ENCODE measurements at regions not wholly inside any gene's neighbourhood (a gene's known extent, or its start where the extent isn't known, plus 50 kb on each side); places are given as distances from the start of the nearest gene placed in this dataset.

DNA sequence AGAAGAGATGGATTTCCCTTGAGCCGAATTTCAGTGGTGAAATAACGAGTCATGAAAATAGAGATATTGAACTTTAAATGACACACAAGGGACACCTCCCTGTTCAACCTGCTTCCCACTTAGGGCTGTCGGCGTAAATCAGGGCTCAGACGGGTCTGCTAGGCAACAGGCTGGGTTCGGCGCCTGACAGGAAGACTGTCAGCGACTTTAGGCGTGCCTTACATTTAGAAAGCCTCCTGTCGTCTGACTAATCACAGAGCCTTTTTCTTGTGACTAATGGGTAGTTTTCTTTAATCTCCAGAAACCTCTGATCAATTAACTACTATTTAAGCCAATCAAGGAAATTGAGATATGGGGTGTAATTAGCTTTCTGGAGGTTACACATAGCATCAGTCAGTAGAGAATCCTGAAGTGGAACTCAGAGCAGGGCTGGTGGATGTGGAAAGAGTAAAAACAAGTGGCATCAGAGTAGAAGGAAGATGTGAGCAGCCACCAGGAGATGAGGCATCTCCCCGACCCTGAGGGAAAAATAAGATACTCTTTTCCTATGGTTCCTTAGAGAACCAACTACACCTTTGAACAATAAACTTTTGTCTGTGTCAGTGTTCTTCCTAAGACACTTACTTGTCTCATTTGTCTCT is 86.2 kb upstream of the HS3ST1 start:
- DNase-seq (ENCODE audit: low read depth): no peak
- H3K4me3 ChIP-seq (ENCODE audit: low read depth, low read length): no peak overlapping the region
- TF ChIP-seq, protein P1, sequence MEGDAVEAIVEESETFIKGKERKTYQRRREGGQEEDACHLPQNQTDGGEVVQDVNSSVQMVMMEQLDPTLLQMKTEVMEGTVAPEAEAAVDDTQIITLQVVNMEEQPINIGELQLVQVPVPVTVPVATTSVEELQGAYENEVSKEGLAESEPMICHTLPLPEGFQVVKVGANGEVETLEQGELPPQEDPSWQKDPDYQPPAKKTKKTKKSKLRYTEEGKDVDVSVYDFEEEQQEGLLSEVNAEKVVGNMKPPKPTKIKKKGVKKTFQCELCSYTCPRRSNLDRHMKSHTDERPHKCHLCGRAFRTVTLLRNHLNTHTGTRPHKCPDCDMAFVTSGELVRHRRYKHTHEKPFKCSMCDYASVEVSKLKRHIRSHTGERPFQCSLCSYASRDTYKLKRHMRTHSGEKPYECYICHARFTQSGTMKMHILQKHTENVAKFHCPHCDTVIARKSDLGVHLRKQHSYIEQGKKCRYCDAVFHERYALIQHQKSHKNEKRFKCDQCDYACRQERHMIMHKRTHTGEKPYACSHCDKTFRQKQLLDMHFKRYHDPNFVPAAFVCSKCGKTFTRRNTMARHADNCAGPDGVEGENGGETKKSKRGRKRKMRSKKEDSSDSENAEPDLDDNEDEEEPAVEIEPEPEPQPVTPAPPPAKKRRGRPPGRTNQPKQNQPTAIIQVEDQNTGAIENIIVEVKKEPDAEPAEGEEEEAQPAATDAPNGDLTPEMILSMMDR (IDR thresholded peaks at IDR 0.05; ENCODE audit: low read depth, low read length, missing control alignments): no peak
- in situ Hi-C loops (cut with HindIII; ENCODE audit: low sequenced_read_pairs): no loop called here

DNA sequence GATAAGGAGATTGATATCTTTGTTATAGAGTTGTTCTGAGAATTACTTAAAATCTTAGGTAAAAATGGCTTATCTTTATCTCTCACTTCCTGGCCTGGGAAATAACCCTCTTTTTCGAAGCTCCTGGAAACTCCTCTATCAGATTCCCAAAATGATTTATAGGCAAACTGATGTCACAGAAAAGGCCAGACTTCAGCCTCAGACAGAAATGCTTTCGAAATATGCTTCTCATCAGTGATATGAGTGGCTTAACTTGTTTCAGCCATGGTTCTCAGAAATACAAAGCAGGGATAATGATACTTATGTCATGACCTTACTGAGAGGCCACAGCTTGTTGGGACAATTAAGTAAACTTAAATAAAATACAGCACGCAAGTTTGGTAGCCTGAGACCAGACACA is 85.3 kb upstream of the HS3ST1 start:
- no peak for DNase-seq (ENCODE audit: low read depth)
- in situ Hi-C loops (cut with HindIII; ENCODE audit: low sequenced_read_pairs): no loop called here
- H3K4me3 ChIP-seq (ENCODE audit: low read depth, low read length): no peak overlapping the region
- TF ChIP-seq, protein P1 (IDR thresholded peaks at IDR 0.05; ENCODE audit: low read depth, low read length, missing control alignments): no peak

DNA sequence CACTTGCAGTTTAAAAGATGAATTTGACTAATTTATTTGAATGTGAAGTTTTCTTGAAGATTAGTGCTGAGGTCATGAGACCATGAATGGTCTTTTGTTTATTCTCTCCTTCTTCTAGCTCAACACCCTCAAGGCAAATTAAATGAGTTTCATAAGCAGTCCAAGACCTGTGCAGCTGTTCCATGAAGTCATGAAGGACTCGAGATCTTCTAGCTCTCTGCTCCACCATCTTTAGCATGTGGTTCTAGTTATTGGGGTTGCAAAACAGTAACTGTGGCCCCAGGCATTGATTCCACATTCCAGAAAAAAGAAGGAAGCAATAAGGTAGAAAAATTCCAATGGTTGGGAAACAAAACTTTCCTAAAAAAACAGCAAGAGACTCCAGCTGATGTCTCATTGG is 84.2 kb upstream of the HS3ST1 start:
- no peak for DNase-seq (ENCODE audit: low read depth)
- in situ Hi-C loops (cut with HindIII; ENCODE audit: low sequenced_read_pairs): no loop called here
- H3K4me3 ChIP-seq (ENCODE audit: low read depth, low read length): no peak overlapping the region
- TF ChIP-seq, protein P1 (IDR thresholded peaks at IDR 0.05; ENCODE audit: low read depth, low read length, missing control alignments): no peak

- TF ChIP-seq, protein P1 (IDR thresholded peaks at IDR 0.05; ENCODE audit: low read depth, low read length, missing control alignments): no peak
- no peak overlapping the region for H3K4me3 ChIP-seq (ENCODE audit: low read depth, low read length)
- in situ Hi-C loops (cut with HindIII; ENCODE audit: low sequenced_read_pairs): no loop called here
- DNase-seq (ENCODE audit: low read depth): no peak
Observed at GRCh38 chr4:11511321-11511720, 82.6 kb upstream of the HS3ST1 start.

DNA sequence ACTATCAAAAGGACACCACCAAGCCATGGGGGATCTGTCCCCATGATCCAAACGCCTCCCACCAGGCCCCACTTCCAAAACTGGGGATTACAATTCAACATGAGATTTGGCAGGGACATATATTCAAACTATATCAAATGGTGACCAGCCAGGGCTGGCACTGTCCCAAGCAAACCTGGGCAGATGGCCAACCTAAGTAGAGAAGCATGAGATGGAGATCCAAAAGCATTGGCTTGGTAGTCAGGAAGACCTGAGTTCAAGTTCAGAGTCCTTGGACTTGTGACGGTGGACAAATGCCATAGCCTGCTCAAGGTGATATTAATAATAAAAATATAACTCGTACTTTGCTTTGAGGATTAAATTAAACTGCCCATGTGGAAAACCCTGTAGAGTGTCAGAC is 79.2 kb upstream of the HS3ST1 start:
- no peak overlapping the region for H3K4me3 ChIP-seq (ENCODE audit: low read depth, low read length)
- TF ChIP-seq, protein P1 (IDR thresholded peaks at IDR 0.05; ENCODE audit: low read depth, low read length, missing control alignments): no peak
- in situ Hi-C loops (cut with HindIII; ENCODE audit: low sequenced_read_pairs): no loop called here
- DNase-seq (ENCODE audit: low read depth): no peak

DNA sequence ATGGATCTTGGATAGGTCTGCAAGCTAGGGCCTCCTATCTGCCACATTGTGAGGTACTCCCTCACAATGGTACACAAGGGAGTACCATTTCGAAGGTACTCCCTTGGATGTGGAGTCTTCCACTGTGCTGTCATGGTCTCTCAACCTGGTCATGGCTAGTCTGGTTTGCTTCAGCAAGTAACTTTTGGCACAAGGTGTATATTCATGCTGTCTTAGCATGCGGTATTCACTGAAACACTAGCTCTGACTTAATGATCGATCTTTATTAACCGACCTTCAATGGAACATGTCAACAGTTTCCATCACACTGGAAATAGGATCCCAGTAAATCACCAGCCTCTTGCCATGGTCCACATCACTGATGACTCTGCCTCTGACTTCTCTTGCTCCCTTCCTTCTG is 77.5 kb upstream of the HS3ST1 start:
- TF ChIP-seq, protein P1 (IDR thresholded peaks at IDR 0.05; ENCODE audit: low read depth, low read length, missing control alignments): no peak
- in situ Hi-C loops (cut with HindIII; ENCODE audit: low sequenced_read_pairs): no loop called here
- DNase-seq (ENCODE audit: low read depth): no peak
- H3K4me3 ChIP-seq (ENCODE audit: low read depth, low read length): no peak overlapping the region
